ENCODE measurements at regions not wholly inside any gene's neighbourhood (a gene's known extent, or its start where the extent isn't known, plus 50 kb on each side); places are given as distances from the start of the nearest gene placed in this dataset.

GRCh38 chr9:13626601-13627000 lies 347.1 kb upstream of the MPDZ start:
- Histone ChIP-seq H3K36me3 (ENCODE audit: control insufficient read depth, insufficient read depth, low read length) (no peaks in the 10 kb centered on the region), H3K4me3 (ENCODE audit: low read depth, low read length) (no peak overlapping the region), H3K27me3 (ENCODE audit: control insufficient read depth, insufficient read depth, low read length) (no peaks in the 10 kb centered on the region)
- TF ChIP-seq, protein P1, sequence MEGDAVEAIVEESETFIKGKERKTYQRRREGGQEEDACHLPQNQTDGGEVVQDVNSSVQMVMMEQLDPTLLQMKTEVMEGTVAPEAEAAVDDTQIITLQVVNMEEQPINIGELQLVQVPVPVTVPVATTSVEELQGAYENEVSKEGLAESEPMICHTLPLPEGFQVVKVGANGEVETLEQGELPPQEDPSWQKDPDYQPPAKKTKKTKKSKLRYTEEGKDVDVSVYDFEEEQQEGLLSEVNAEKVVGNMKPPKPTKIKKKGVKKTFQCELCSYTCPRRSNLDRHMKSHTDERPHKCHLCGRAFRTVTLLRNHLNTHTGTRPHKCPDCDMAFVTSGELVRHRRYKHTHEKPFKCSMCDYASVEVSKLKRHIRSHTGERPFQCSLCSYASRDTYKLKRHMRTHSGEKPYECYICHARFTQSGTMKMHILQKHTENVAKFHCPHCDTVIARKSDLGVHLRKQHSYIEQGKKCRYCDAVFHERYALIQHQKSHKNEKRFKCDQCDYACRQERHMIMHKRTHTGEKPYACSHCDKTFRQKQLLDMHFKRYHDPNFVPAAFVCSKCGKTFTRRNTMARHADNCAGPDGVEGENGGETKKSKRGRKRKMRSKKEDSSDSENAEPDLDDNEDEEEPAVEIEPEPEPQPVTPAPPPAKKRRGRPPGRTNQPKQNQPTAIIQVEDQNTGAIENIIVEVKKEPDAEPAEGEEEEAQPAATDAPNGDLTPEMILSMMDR (IDR thresholded peaks at IDR 0.05; ENCODE audit: insufficient read depth, low read length, poor library complexity, severe bottlenecking), result no peak
- no peak for DNase-seq (ENCODE audit: low read depth)

GRCh38 chr9:13621872-13622564 lies 342.5 kb upstream of the MPDZ start:
- no peak for DNase-seq (ENCODE audit: low read depth)
- TF ChIP-seq, protein P1 (IDR thresholded peaks at IDR 0.05; ENCODE audit: insufficient read depth, low read length, poor library complexity, severe bottlenecking), result no peak
- Histone ChIP-seq H3K4me3 (ENCODE audit: low read depth, low read length) (no peak overlapping the region), H3K27me3 (ENCODE audit: control insufficient read depth, insufficient read depth, low read length) (no peaks in the 10 kb centered on the region), H3K36me3 (ENCODE audit: control insufficient read depth, insufficient read depth, low read length) (no peaks in the 10 kb centered on the region)

GRCh38 chr9:13616491-13617035 lies 337.1 kb upstream of the MPDZ start:
- Histone ChIP-seq H3K4me3 (ENCODE audit: low read depth, low read length) (no peak overlapping the region), H3K36me3 (ENCODE audit: control insufficient read depth, insufficient read depth, low read length) (no peaks in the 10 kb centered on the region), H3K27me3 (ENCODE audit: control insufficient read depth, insufficient read depth, low read length) (no peaks in the 10 kb centered on the region)
- TF ChIP-seq, protein P1 (IDR thresholded peaks at IDR 0.05; ENCODE audit: insufficient read depth, low read length, poor library complexity, severe bottlenecking), result no peak
- DNase-seq (ENCODE audit: low read depth), result no peak

DNA sequence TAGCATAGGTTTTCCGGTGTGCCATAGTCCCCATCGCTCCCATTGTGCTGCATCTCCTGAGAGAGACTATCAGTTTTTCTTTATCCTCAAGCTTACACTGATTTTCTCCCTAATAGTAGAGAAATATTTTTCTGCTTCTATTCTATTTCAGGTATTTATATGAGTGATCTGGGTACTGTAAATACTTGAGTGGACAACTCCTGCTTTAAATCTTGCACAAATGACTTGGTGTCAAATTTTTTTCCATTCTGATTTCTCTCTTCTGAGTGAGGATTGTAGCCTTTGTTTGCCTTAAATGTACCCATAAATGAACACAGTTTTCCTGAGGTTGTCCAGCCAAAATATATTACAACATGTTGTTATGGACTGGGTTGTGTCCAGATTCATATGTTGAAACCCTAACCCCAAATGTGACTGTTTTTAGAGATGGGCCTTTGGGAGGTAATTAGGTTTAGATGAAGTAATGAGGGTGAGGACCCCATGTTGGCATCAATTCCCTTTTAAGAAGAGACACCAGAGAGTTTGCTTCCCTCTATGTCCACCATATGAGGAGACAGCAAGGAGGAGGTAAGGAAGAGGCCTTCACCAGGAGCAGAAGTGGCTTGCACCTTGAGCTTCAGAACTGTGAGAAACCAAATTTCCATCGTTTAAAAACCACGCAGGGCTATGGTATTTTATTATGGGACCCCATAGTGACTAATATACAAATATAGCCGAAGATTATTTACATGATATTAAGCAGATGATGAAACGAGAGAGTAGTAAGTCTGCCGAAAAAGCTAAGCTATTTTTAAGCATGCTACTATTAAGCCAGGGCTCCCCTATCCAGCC lies 336.4 kb upstream of the MPDZ start:
- DNase-seq (ENCODE audit: low read depth), result no peak
- TF ChIP-seq, protein P1 (IDR thresholded peaks at IDR 0.05; ENCODE audit: insufficient read depth, low read length, poor library complexity, severe bottlenecking), result no peak

DNA sequence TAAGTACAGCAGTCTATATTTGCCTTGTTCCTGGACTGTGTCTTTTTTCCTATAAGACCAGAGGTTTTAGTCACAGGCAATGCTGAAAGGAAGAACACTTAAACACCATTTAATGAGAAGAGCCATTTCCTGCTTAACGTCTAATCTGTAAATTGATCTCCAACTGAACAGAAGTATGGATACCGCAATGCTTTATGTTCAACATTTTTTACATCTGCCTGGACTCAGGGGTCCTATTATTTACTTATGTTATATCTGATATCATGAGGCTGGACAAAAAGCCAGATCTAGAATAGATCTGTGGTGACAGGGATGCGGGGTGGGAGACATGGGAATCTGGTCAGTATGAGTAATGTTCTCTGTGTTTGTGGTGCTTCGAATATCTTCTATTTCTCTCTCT lies 334.6 kb upstream of the MPDZ start:
- TF ChIP-seq, protein P1 (IDR thresholded peaks at IDR 0.05; ENCODE audit: insufficient read depth, low read length, poor library complexity, severe bottlenecking), result no peak
- Histone ChIP-seq H3K27me3 (ENCODE audit: control insufficient read depth, insufficient read depth, low read length) (no peaks in the 10 kb centered on the region), H3K36me3 (ENCODE audit: control insufficient read depth, insufficient read depth, low read length) (no peaks in the 10 kb centered on the region), H3K4me3 (ENCODE audit: low read depth, low read length) (no peak overlapping the region)
- DNase-seq (ENCODE audit: low read depth), result no peak

More for the DNA sequence above, 336.4 kb upstream of the MPDZ start:
- H3K36me3 ChIP-seq (ENCODE audit: control insufficient read depth, insufficient read depth, low read length), result no peaks in the 10 kb centered on the region
- H3K27me3 ChIP-seq (ENCODE audit: control insufficient read depth, insufficient read depth, low read length), result no peaks in the 10 kb centered on the region
- no peak overlapping the region for H3K4me3 ChIP-seq (ENCODE audit: low read depth, low read length)

Data from kidney epithelial cell (primary cell).